ENCODE measurements at regions not wholly inside any gene's neighbourhood (a gene's known extent, or its start where the extent isn't known, plus 50 kb on each side); places are given as distances from the start of the nearest gene placed in this dataset.

DNA sequence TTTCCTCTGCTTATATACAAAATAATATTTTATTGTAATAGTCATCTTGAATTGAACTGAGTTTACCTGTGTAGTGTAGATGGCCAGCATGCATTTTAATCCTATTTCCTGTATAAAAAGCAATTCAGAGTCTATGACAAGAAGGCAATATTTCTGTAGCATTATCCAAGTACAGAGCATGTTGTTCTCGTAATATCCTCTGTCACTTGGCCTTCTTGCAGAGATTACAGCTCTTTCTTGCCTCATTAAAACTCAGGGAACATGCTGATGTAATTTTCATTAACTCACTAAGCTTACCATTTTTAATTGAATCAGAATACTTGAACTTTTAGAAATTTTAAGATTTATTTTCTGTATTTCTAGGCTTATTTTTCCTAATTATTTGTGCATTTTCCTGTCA lies 203.3 kb upstream of the AGTR1 start:
- POLR2A ChIA-PET (ENCODE audit: low non-redundant PET) = no interaction called here
- H3K36me3 ChIP-seq (ENCODE audit: insufficient read depth, low read length, poor library complexity, severe bottlenecking) = no peaks in the 10 kb centered on the region
- DNase-seq (ENCODE audit: low spot score) = no peak
- intact Hi-C loops (cut with micrococcal nuclease; ENCODE audit: unreplicated experiment) = no loop called here
- no TSS peak for BruUV-seq (replicated peaks)
- H3K9me3 ChIP-seq (ENCODE audit: low read depth, low read length, poor library complexity, severe bottlenecking) = no peaks in the 10 kb centered on the region
- H3K27me3 ChIP-seq (replicated peaks; ENCODE audit: insufficient read depth, low read depth, low read length, poor library complexity) = peaks cover 92% of the 10 kb centered on the region
- H3K4me3 ChIP-seq (ENCODE audit: low read depth, low read length, poor library complexity, severe bottlenecking) = no peak overlapping the region
- CTCF ChIA-PET = no interaction called here
- no peaks in the 10 kb centered on the region for H3K4me1 ChIP-seq (ENCODE audit: insufficient read depth, low read length, poor library complexity, severe bottlenecking)
- H3K27ac ChIP-seq (ENCODE audit: low read depth, low read length, poor library complexity, severe bottlenecking) = no peak overlapping the region
- no peak for TF ChIP-seq EZH2 (IDR thresholded peaks at IDR 0.05; ENCODE audit: borderline replicate concordance, low read depth, low read length, poor library complexity, severe bottlenecking)
- TF ChIP-seq, protein P1, sequence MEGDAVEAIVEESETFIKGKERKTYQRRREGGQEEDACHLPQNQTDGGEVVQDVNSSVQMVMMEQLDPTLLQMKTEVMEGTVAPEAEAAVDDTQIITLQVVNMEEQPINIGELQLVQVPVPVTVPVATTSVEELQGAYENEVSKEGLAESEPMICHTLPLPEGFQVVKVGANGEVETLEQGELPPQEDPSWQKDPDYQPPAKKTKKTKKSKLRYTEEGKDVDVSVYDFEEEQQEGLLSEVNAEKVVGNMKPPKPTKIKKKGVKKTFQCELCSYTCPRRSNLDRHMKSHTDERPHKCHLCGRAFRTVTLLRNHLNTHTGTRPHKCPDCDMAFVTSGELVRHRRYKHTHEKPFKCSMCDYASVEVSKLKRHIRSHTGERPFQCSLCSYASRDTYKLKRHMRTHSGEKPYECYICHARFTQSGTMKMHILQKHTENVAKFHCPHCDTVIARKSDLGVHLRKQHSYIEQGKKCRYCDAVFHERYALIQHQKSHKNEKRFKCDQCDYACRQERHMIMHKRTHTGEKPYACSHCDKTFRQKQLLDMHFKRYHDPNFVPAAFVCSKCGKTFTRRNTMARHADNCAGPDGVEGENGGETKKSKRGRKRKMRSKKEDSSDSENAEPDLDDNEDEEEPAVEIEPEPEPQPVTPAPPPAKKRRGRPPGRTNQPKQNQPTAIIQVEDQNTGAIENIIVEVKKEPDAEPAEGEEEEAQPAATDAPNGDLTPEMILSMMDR (conservative IDR thresholded peaks at IDR 0.05; ENCODE audit: low read depth, low read length) = no peak

DNA sequence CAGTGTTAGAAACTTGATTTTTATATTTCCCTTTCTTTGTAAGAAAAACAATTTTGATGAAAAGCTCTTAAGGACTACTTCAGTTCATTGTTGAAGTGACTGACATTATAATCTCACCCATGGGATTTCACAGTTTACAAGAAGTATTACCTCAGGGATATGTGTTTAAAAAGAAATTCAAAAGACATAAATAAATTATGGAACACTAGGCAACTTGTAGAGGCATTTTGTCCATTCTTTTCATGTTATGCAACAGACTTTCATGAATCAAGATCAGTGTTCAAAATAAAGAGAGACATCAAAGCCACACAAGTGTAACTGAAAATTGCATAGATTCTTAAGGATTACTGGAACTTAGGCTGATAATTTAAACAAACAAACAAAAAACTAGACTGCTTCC lies 196.8 kb upstream of the AGTR1 start:
- CTCF ChIA-PET = no interaction called here

DNA sequence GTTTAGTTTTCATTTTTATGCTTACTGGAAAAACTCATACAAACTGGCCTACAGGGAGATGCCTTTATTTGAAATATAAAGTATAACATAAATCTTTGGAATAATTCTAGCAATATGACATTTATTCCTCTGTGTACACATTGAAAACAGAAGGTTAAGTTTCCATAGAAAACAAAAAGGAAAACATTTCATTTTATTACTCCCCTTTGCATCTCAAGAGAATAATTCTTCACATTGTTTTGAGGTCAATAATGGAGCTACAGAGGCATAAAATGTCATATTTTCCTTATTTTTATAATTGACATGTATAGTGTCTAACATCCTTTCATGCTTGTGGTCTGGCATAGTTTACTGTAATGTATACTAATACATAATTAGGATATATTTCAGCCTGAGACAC lies 187.6 kb upstream of the AGTR1 start:
- no peak overlapping the region for H3K4me3 ChIP-seq (ENCODE audit: low read depth, low read length, poor library complexity, severe bottlenecking)
- intact Hi-C loops (cut with micrococcal nuclease; ENCODE audit: unreplicated experiment) = no loop called here
- no peaks in the 10 kb centered on the region for H3K4me1 ChIP-seq (ENCODE audit: insufficient read depth, low read length, poor library complexity, severe bottlenecking)
- H3K36me3 ChIP-seq (ENCODE audit: insufficient read depth, low read length, poor library complexity, severe bottlenecking) = no peaks in the 10 kb centered on the region
- H3K9me3 ChIP-seq (ENCODE audit: low read depth, low read length, poor library complexity, severe bottlenecking) = no peaks in the 10 kb centered on the region
- H3K27ac ChIP-seq (ENCODE audit: low read depth, low read length, poor library complexity, severe bottlenecking) = no peak overlapping the region
- H3K27me3 ChIP-seq (replicated peaks; ENCODE audit: insufficient read depth, low read depth, low read length, poor library complexity) = peaks cover 14% of the 10 kb centered on the region
- CTCF ChIA-PET = no interaction called here
- no TSS peak for BruUV-seq (replicated peaks)
- no peak for TF ChIP-seq EZH2 (IDR thresholded peaks at IDR 0.05; ENCODE audit: borderline replicate concordance, low read depth, low read length, poor library complexity, severe bottlenecking)
- TF ChIP-seq, protein P1 (conservative IDR thresholded peaks at IDR 0.05; ENCODE audit: low read depth, low read length) = no peak
- POLR2A ChIA-PET (ENCODE audit: low non-redundant PET) = no interaction called here
- no peak for DNase-seq (ENCODE audit: low spot score)

More for the DNA sequence above, 196.8 kb upstream of the AGTR1 start:
- POLR2A ChIA-PET (ENCODE audit: low non-redundant PET) = interaction anchor here (0.6 kb wide), 1 partner anchor 355 kb away, joined by 3 read pairs; no protein-coding TSS in a partner anchor
- intact Hi-C loops (cut with micrococcal nuclease; ENCODE audit: unreplicated experiment) = no loop called here
- no peak overlapping the region for H3K27ac ChIP-seq (ENCODE audit: low read depth, low read length, poor library complexity, severe bottlenecking)
- BruUV-seq (replicated peaks) = no TSS peak
- H3K36me3 ChIP-seq (ENCODE audit: insufficient read depth, low read length, poor library complexity, severe bottlenecking) = no peaks in the 10 kb centered on the region
- H3K4me1 ChIP-seq (ENCODE audit: insufficient read depth, low read length, poor library complexity, severe bottlenecking) = no peaks in the 10 kb centered on the region
- TF ChIP-seq, protein P1 (conservative IDR thresholded peaks at IDR 0.05; ENCODE audit: low read depth, low read length) = no peak
- H3K4me3 ChIP-seq (ENCODE audit: low read depth, low read length, poor library complexity, severe bottlenecking) = no peak overlapping the region
- H3K27me3 ChIP-seq (replicated peaks; ENCODE audit: insufficient read depth, low read depth, low read length, poor library complexity) = peaks cover 59% of the 10 kb centered on the region
- no peaks in the 10 kb centered on the region for H3K9me3 ChIP-seq (ENCODE audit: low read depth, low read length, poor library complexity, severe bottlenecking)
- DNase-seq (ENCODE audit: low spot score) = peak; percentile 74

Data from A673 (cell line).